NT2/D1 (cell line): ENCODE measurements at regions not wholly inside any gene's neighbourhood (a gene's known extent, or its start where the extent isn't known, plus 50 kb on each side); places are given as distances from the start of the nearest gene placed in this dataset.

Experiments used
- SUZ12 ChIP-seq: IDR thresholded peaks from 2 replicates; pipeline ENCODE4 v1.6.1; 2011; ENCODE audit not compliant: insufficient read length, insufficient read depth; ENCODE audit errors: extremely low read depth
- YY1 ChIP-seq: IDR thresholded peaks from 2 replicates; pipeline ENCODE4 v1.6.1; 2011; ENCODE audit not compliant: insufficient read length, insufficient read depth
- ZNF274 ChIP-seq: IDR thresholded peaks from 2 replicates; pipeline ENCODE4 v1.6.1; 2011; ENCODE audit warnings: mild to moderate bottlenecking, low read depth, low read length

- TF ChIP-seq YY1 (no peak), SUZ12 (no peak), ZNF274 (no peak)
Observed at GRCh38 chr4:137707102-137707620, 174.9 kb upstream of the PCDH18 start.
